Non-pigmented ciliary epithelial cell (primary cell): ENCODE measurements at regions not wholly inside any gene's neighbourhood (a gene's known extent, or its start where the extent isn't known, plus 50 kb on each side); places are given as distances from the start of the nearest gene placed in this dataset.

Experiments used
- DNase-seq: peaks from one replicate; pipeline ENCODE4 v3.0.0-alpha.2; 2010; ENCODE audit warnings: low read depth

- no peak for DNase-seq
These were observed 281.4 kb downstream of the DMRT2 start for GRCh38 chr9:1331546-1332038.

GRCh38 chr9:1332156-1332555 is 282.0 kb downstream of the DMRT2 start:
- DNase-seq, result no peak

DNA sequence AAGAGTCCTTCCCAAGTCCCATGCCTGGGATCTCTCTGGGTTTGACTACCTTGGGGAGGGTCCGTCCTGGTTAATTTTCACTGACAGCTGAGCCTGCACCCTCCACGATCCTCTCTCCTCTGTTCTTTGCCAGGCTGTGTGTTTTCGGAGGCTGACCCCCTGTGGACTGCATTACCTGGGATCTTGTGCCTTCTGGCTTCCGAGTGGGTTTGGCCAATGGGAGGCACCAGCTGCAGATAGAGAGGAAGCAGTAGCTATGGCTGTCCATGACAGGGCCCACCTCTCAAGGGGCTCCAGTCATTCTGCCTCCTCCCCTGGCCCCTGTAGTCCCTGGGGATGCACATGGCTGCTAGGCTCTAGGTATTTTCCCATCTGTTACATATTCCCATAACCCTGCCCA is 285.0 kb downstream of the DMRT2 start:
- no peak for DNase-seq

DNA sequence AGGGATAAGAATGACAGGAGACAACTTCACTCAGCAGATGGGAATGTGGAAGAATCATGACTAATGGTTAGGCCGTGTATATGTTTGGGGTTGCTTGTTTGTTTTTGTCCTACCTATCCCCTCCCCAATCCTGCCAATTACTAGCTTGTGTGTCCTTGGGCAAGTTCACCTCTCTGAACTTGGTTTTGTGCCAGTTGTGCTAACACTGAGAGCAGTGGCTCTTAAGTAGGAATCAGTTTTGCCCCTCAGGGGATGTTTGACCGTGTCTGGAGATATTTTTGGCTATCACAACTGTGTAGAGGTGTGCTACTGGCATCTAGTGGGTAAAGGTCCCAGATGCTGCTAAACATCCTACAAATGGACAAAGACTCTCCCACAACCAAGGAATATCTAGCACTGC is 287.0 kb downstream of the DMRT2 start:
- DNase-seq, result no peak

- DNase-seq, result no peak
These were observed 290.2 kb downstream of the DMRT2 start for GRCh38 chr9:1340390-1340789.

DNA sequence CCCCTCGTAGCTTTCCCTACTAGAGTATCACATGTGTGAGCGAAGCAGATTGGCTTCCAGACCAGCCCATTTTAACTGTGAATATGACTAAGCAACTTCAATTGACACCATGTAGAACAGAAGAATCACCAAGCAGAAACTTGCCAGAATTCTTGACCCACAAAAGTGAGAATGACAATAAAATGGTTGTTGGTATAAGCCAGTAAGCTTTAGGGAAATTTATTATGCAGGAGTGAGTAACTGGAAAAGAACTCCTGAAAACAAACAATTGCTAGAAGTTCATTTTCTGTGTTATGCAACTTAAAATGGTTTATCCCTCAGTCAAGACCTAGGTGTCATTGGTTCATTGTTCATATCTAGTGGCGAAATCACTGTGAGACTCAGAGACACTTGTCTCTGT is 303.1 kb downstream of the DMRT2 start:
- DNase-seq, result no peak

DNA sequence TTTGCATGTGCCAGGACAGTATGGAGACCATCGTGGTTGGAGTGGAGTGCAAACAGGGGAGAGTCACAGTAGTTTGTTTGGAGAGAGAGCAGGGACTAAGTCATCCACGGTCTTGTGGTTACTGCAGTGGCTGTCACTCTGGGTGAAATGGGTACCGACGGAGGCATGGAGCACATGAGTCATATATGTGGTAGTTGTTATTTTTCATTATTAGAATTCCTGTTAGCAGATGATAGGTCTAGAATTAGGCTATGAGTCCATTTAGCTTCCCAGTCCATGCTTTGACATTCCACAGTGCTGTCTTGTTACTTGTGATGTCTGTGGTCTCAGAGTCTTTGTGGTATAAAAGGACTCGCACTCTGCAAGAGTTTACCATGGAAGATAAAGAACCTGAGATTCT is 303.9 kb downstream of the DMRT2 start:
- no peak for DNase-seq

GRCh38 chr9:1354606-1355005 is 304.4 kb downstream of the DMRT2 start:
- DNase-seq, result no peak

GRCh38 chr9:1355656-1356055 is 305.5 kb downstream of the DMRT2 start:
- DNase-seq, result no peak

GRCh38 chr9:1362845-1363244 is 312.7 kb downstream of the DMRT2 start:
- no peak for DNase-seq

DNA sequence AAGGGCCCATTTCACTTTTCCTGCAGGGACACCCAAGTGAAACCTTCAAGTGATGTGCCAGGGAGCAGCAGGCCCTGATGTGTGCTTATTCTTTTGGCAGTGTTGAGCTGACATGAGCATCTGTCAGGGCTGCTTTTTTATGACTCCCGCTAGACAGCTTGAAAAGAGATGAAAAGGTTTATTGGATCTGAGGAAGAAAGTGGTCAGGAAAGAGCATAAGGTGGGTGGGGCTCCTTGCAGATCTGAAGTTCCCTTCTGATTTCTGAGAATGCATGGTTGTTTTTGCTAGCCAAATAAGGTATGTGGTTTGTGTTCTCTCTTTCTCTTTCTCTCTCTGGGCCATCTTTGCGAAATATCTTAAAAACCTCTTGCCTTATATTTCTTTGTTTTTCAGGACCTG is 316.1 kb downstream of the DMRT2 start:
- no peak for DNase-seq

DNA sequence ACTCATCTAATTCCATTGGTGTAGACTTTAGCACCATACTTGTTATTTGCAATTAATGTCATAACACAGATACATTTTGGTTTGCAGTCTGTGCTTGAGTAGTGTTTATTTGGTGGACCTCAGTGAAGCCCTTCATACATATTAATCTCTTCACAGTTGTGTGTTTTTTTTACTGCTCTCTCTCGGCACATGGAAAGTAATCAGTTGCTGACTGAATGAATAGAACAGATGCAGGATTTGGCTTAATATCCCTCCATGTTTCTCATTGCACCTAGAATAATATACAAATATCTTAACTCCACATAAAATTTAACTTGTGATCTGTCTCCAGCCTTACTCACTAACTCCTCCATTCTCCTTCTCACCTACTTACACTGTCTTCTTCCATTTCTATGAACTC is 319.1 kb downstream of the DMRT2 start:
- no peak for DNase-seq

DNA sequence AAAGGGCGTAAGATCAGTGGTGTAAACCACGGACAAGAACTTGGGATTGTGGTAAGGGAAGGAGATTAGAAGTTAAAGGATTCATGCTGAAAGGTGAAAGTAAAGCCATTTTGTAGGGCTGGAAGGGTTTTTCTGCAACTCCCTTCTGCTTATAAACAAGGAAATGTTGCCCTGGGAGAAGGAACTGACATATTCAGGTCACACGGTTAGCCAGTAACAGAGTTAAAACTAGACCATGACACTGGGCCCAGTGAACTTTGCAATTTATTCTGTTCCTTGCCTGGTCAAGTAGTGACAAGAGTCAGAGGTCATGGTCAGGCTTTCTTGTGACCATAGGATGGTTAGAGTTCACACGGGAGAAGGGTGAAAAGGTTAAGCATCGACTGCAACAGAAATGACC is 323.3 kb downstream of the DMRT2 start:
- no peak for DNase-seq

DNA sequence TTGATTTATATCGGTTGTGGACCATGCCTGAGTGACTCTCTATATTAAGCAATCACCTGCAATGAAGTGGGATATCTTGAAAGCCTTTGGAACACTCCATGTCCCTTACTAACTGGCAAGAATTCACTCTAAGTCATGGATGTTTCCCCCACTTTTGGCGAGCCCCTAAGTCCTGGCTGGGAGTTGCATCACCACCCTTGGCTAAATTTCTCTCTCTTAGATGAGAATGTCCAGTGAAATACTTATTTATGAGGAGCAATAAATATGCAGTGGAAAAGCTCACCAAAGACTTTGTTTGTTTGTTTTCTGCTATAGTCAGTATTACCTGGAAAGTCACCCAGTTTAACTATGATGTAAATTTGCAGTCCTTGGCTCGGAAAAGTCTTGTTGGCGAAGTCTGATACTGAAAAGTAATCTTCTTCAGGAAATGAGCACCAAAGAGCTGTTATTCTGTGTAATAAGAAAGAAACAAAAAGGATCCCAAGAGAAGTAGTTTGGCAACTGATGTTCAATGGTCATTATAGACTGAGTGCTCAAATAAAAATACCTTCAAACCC is 333.8 kb downstream of the DMRT2 start:
- no peak for DNase-seq

DNA sequence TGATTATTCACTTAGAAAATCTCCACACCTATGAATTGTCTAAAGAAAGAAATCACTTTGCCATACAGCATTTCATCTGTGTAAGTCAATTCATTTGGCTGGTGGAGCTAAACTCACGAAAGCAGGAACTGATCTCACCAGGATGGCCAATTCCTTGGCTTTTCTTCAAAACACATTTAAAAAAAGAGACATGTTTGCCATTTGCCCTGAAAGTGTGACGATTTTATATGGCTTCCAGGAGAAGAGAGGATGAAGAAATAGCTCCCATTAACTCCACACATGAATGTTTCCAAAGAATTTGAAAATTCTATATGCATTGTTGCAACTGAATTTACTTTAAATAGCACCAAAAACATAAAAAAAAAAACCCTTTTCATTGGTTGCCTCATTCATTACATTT is 334.7 kb downstream of the DMRT2 start:
- no peak for DNase-seq

GRCh38 chr9:1386420-1386819 is 336.3 kb downstream of the DMRT2 start:
- no peak for DNase-seq

GRCh38 chr9:1388216-1388615 is 338.1 kb downstream of the DMRT2 start:
- DNase-seq, result no peak

DNA sequence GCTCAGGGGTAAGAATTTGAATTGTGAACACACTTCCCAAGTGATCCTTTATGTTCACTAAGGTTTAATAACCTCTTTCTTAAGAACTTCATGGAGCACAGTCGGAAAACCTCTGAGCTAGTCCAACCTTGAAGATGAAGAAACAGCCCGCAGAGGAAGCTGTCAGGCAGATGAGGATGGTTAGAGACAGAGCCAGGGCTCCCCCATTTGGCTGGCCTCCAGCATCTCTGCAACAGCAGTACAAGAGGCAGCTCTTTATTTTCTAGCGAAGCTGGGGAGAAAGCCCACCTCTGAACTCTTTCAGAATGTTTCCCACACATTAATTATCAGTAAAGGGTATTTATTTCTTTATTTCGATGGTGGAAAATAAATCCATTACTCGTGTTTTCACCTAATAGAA is 350.8 kb downstream of the DMRT2 start:
- no peak for DNase-seq

GRCh38 chr9:1404940-1405339 is 354.8 kb downstream of the DMRT2 start:
- no peak for DNase-seq

- no peak for DNase-seq
These were observed 361.7 kb downstream of the DMRT2 start for GRCh38 chr9:1411826-1412225.

GRCh38 chr9:1414711-1415131 is 364.6 kb downstream of the DMRT2 start:
- DNase-seq, result no peak

DNA sequence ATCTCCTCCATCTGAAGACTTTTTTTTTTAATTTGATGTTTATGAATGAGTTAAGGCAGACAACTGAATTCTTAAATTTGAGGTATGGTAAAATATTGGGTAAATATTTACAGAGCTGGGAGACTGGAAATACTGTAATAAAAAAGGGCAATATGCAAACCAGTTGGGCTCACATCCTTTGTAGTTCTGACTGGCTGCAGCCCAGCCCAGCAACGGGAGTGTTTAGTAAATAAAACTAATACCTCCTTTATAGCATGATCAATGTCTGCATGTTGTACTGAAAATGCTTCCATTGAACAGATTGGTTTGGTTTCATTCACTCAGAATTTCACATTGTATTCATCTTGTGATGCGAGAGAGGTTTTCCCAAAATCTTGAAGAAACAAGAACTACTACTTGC is 365.0 kb downstream of the DMRT2 start:
- no peak for DNase-seq

DNA sequence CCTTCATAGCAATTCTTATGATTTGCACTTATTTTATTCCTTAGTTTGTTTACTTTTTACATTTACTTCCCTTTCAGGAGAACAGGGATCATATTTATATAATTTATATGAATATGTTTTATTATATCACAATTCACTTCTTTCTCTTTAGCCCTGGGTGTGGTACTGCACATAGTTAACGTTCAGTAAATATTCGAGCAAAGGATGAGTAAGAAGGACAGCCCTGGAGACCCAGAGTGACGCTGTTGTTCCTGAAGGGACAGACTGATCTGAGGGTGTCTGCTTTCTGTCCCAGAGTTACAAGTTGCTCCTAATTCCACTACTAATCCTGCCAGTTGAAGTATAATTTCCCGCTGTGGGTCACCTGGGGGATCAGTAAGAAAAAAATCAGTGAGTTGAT is 366.1 kb downstream of the DMRT2 start:
- DNase-seq, result no peak

DNA sequence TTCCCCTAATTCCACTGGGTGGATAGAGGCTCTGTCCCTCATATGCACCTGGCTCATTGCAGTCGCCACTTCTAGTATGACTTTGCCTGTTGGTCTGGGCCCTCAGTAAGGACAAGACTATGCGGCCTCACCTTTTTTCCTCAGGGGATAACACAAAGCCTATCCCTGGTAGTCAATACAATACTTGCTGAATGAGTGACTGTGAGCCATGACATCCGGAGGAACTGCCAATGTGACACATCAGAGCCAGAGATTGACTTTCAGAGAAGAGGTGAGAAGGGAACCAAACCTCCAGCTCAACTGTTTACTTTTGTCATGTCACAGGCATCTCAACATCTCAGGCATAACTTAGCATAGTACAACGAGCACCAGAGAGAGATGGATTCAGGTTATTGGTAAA is 371.3 kb downstream of the DMRT2 start:
- no peak for DNase-seq

GRCh38 chr9:1427875-1428274 is 377.7 kb downstream of the DMRT2 start:
- DNase-seq, result no peak
